Testis (tissue), 2 donors: ENCODE measurements at regions not wholly inside any gene's neighbourhood (a gene's known extent, or its start where the extent isn't known, plus 50 kb on each side); places are given as distances from the start of the nearest gene placed in this dataset.

Experiments used
- POLR2A ChIP-seq: fragments of 450-650 bp; IDR thresholded peaks from one replicate; pipeline ENCODE4 v1.6.1; 2017; ENCODE audit warnings: antibody characterized with exemption, mild to moderate bottlenecking, moderate library complexity
- TF ChIP-seq, protein P1 (sequence below), 3 experiments: fragments of 450-650 bp in 2 of 3; fragments of 200-600 bp in 1 of 3; sonication (generic) in 1 of 3; IDR thresholded peaks; one replicate each; pipeline ENCODE4 v1.5.1; 2016 to 2019; ENCODE audit warnings: antibody characterized with exemption in 3 of 3, mild to moderate bottlenecking in 2 of 3, moderate library complexity in 1 of 3

DNA sequence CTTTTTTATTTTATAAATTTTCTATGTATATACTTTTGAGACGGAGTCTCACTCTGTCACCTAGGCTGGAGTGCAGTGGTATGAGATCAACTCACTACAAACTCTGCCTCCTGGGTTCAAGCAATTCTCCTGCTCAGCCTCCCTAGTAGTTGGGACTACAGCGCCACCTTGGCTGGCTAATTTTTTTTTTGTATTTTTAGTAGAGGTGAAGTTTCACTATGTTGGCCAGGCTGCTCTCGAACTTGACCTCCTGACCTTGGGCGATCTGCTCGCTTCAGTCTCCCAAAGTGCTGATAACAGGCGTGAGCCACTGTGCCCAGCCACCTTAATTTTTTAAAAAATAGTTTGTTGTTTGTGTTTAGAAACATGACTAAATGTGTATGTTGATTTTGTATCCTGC is 76.6 kb downstream of the FBXO4 start:
- TF ChIP-seq POLR2A, result no peak
- TF ChIP-seq, protein P1, sequence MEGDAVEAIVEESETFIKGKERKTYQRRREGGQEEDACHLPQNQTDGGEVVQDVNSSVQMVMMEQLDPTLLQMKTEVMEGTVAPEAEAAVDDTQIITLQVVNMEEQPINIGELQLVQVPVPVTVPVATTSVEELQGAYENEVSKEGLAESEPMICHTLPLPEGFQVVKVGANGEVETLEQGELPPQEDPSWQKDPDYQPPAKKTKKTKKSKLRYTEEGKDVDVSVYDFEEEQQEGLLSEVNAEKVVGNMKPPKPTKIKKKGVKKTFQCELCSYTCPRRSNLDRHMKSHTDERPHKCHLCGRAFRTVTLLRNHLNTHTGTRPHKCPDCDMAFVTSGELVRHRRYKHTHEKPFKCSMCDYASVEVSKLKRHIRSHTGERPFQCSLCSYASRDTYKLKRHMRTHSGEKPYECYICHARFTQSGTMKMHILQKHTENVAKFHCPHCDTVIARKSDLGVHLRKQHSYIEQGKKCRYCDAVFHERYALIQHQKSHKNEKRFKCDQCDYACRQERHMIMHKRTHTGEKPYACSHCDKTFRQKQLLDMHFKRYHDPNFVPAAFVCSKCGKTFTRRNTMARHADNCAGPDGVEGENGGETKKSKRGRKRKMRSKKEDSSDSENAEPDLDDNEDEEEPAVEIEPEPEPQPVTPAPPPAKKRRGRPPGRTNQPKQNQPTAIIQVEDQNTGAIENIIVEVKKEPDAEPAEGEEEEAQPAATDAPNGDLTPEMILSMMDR (IDR thresholded peaks at IDR 0.05), result no peak
